MM.1S (cell line): ENCODE measurements at regions not wholly inside any gene's neighbourhood (a gene's known extent, or its start where the extent isn't known, plus 50 kb on each side); places are given as distances from the start of the nearest gene placed in this dataset.

Source experiments
- DNase-seq: peaks from one replicate; pipeline ENCODE4 v3.0.0-alpha.2; 2015
- H2AFZ ChIP-seq: fragments of 300-600 bp; sonication (generic); 2 replicates; pipeline ENCODE4 v1.6.0; 2016; ENCODE audit warnings: antibody characterized with exemption, low read length
- H3F3A ChIP-seq: fragments of 300-600 bp; sonication (generic); 2 replicates; pipeline ENCODE4 v1.6.1; 2016; ENCODE audit warnings: mild to moderate bottlenecking, antibody characterized with exemption, low read length, moderate library complexity, mixed read lengths; ENCODE audit not compliant: insufficient read depth
- H3K27ac ChIP-seq: fragments of 300-600 bp; sonication (generic); 2 replicates; pipeline ENCODE4 v1.5.1; 2016; ENCODE audit warnings: mild to moderate bottlenecking, low read length
- H3K27me3 ChIP-seq: fragments of 300-600 bp; sonication (generic); replicated peaks from 2 replicates; pipeline ENCODE4 v1.6.0; 2016; ENCODE audit warnings: low read length; ENCODE audit not compliant: insufficient read depth
- H3K36me3 ChIP-seq: fragments of 300-600 bp; sonication (generic); replicated peaks from 2 replicates; pipeline ENCODE4 v1.6.1; 2016; ENCODE audit warnings: mild to moderate bottlenecking, low read length, mixed read lengths; ENCODE audit not compliant: insufficient read depth
- H3K4me1 ChIP-seq: fragments of 300-600 bp; sonication (generic); 2 replicates; pipeline ENCODE4 v1.6.1; 2016; ENCODE audit warnings: low read length, mixed read lengths
- H3K4me2 ChIP-seq: fragments of 300-600 bp; sonication (generic); 2 replicates; pipeline ENCODE4 v1.6.0; 2016; ENCODE audit warnings: low read depth, low read length
- H3K4me3 ChIP-seq: fragments of 300-600 bp; sonication (generic); 2 replicates; pipeline ENCODE4 v1.5.1; 2016; ENCODE audit warnings: low read length, mixed read lengths
- H3K79me2 ChIP-seq: fragments of 300-600 bp; sonication (generic); 2 replicates; pipeline ENCODE4 v1.6.1; 2016; ENCODE audit warnings: mixed run types, low read length, mixed read lengths
- H3K9ac ChIP-seq: fragments of 300-600 bp; sonication (generic); 2 replicates; pipeline ENCODE4 v1.6.1; 2016; ENCODE audit warnings: low read length, mixed read lengths
- H3K9me2 ChIP-seq: fragments of 300-600 bp; sonication (generic); replicated peaks from 2 replicates; pipeline ENCODE4 v1.6.1; 2016; ENCODE audit warnings: mild to moderate bottlenecking, low read length, mixed read lengths; ENCODE audit not compliant: insufficient read depth
- H3K9me3 ChIP-seq: fragments of 300-600 bp; sonication (generic); replicated peaks from 2 replicates; pipeline ENCODE4 v1.6.1; 2016; ENCODE audit warnings: mild to moderate bottlenecking, low read length, mixed read lengths; ENCODE audit not compliant: insufficient read depth
- H4K20me1 ChIP-seq: fragments of 300-600 bp; sonication (generic); 2 replicates; pipeline ENCODE4 v1.6.1; 2016; ENCODE audit warnings: mild to moderate bottlenecking, low read length, moderate library complexity, mixed read lengths; ENCODE audit not compliant: insufficient read depth
- CTCF ChIP-seq: fragments of 300-600 bp; sonication (generic); IDR thresholded peaks from 2 replicates; pipeline ENCODE4 v1.5.1; 2016; ENCODE audit warnings: antibody characterized with exemption, low read length, mixed read lengths
- EZH2 ChIP-seq: fragments of 300-600 bp; sonication (generic); optimal IDR thresholded peaks from 2 replicates; pipeline ENCODE3; 2017; ENCODE audit warnings: low read depth, mild to moderate bottlenecking, antibody characterized with exemption, low read length, mixed read lengths
- EZH2phosphoT487 ChIP-seq: fragments of 300-600 bp; sonication (generic); IDR thresholded peaks from 2 replicates; pipeline ENCODE4 v1.6.1; 2018; ENCODE audit warnings: antibody characterized with exemption, low read length

- Histone ChIP-seq H2AFZ (no peak overlapping the region), H3K9me2 (no peaks in the 10 kb centered on the region), H3K36me3 (no peaks in the 10 kb centered on the region), H3K9ac (no peak overlapping the region), H3K79me2 (no peaks in the 10 kb centered on the region), H4K20me1 (no peaks in the 10 kb centered on the region), H3K4me3 (no peak overlapping the region), H3F3A (no peaks in the 10 kb centered on the region), H3K27ac (no peak overlapping the region), H3K27me3 (peaks cover 32% of the 10 kb centered on the region), H3K4me2 (no peak overlapping the region), H3K4me1 (no peaks in the 10 kb centered on the region), H3K9me3 (no peaks in the 10 kb centered on the region)
- TF ChIP-seq EZH2, result no peak
- TF ChIP-seq EZH2phosphoT487, result no peak
- TF ChIP-seq CTCF, result no peak
- no peak for DNase-seq
Measured at GRCh38 chr9:134260801-134261200, 65.5 kb upstream of the RXRA start.

- Histone ChIP-seq H2AFZ (no peak overlapping the region), H3K79me2 (no peaks in the 10 kb centered on the region), H3K9ac (no peak overlapping the region), H3K4me1 (peaks cover 3% of the 10 kb centered on the region), H3K27me3 (peaks cover 23% of the 10 kb centered on the region), H3K27ac (no peak overlapping the region), H3K4me3 (no peak overlapping the region), H3F3A (0 out of 2 replicates have a peak, but pooled peaks cover under 1% of the 10 kb centered on the region), H3K4me2 (no peak overlapping the region), H3K9me3 (no peaks in the 10 kb centered on the region), H3K9me2 (no peaks in the 10 kb centered on the region), H3K36me3 (no peaks in the 10 kb centered on the region), H4K20me1 (no peaks in the 10 kb centered on the region)
- TF ChIP-seq EZH2 (no peak), CTCF (no peak), EZH2phosphoT487 (no peak)
- DNase-seq, result no peak
Measured at GRCh38 chr9:134262035-134262434, 64.2 kb upstream of the RXRA start.

DNA sequence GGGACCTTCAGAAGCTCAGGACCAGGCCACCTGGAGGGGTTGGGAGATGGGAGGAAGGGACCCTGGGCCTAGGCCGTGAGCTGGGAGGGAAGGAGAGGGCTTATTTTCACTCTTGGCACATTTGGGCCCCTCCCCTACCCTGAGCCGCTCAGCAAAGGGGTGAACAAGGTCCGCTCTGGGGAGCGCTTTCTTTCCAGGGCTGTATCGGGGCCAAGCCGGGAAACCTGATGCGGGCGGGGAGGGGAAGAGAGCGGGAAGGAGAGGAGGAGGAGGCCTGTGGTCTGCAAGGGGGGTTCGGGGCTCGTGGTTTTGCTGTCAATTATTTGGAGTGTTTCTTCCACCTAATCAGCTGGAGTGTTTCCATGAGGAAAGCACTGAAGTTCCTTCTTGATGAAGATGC is 62.7 kb upstream of the RXRA start:
- Histone ChIP-seq H3K4me2 (no peak overlapping the region), H3K27me3 (peaks cover 14% of the 10 kb centered on the region), H3K79me2 (no peaks in the 10 kb centered on the region), H4K20me1 (no peaks in the 10 kb centered on the region), H3K27ac (no peak overlapping the region), H3K9ac (no peak overlapping the region), H3K4me1 (peaks cover 16% of the 10 kb centered on the region), H2AFZ (no peak overlapping the region), H3K4me3 (no peak overlapping the region), H3K9me2 (no peaks in the 10 kb centered on the region), H3F3A (peaks cover 12% of the 10 kb centered on the region), H3K36me3 (no peaks in the 10 kb centered on the region), H3K9me3 (no peaks in the 10 kb centered on the region)
- TF ChIP-seq CTCF, result no peak
- TF ChIP-seq EZH2, result no peak
- TF ChIP-seq EZH2phosphoT487, result no peak
- DNase-seq, result no peak
